SK-N-SH treated with all-trans-retinoic acid at 6 μM for 48 hours (cell line): ENCODE measurements at regions not wholly inside any gene's neighbourhood (a gene's known extent, or its start where the extent isn't known, plus 50 kb on each side); places are given as distances from the start of the nearest gene placed in this dataset.

ENCODE experiments used
- ARNTL ChIP-seq: fragments of 450-650 bp; formaldehyde crosslinking; IDR thresholded peaks from 2 replicates; pipeline ENCODE4 v1.5.0; 2020; ENCODE audit warnings: low read depth, mild to moderate bottlenecking, moderate library complexity, borderline replicate concordance
- PPARA ChIP-seq: fragments of 250-450 bp; sonication (Bioruptor Pico); IDR thresholded peaks from 2 replicates; pipeline ENCODE4 v1.5.0; 2020; ENCODE audit warnings: mild to moderate bottlenecking, borderline replicate concordance
- TCF4 ChIP-seq: fragments of 250-450 bp; sonication (Bioruptor Pico); IDR thresholded peaks from 2 replicates; pipeline ENCODE4 v1.8.0; 2021; ENCODE audit warnings: mild to moderate bottlenecking, moderate library complexity, borderline replicate concordance
- TF ChIP-seq, protein P1 (sequence below): fragments of 250-450 bp; sonication (Bioruptor Pico); IDR thresholded peaks from 2 replicates; pipeline ENCODE4 v1.5.1; 2020; ENCODE audit warnings: low read depth, mild to moderate bottlenecking, moderate library complexity

DNA sequence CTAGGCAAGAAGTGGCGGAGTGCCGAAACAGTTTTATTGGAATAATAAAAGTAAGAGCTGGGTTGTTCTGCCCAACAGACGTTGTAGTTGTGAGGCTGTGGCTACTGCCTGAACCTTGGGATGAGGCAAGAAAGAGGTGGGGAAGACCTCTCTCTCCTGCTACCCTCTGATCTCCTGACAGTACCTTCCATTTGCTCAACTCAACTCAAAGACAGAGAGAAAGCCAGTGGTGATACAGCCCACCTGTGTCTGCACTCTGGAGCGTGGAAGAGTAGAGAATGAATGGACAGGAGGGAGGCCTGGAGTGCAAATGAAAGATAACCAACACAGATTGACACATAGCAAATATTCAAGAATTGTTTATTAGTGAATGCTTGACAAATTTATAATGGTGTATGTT, 590.3 kb downstream of the NYAP2 start:
- TF ChIP-seq PPARA (CRISPR knock-in tag) (no peak), ARNTL (CRISPR knock-in tag) (no peak), TCF4 (CRISPR knock-in tag) (no peak)
- TF ChIP-seq, protein P1, sequence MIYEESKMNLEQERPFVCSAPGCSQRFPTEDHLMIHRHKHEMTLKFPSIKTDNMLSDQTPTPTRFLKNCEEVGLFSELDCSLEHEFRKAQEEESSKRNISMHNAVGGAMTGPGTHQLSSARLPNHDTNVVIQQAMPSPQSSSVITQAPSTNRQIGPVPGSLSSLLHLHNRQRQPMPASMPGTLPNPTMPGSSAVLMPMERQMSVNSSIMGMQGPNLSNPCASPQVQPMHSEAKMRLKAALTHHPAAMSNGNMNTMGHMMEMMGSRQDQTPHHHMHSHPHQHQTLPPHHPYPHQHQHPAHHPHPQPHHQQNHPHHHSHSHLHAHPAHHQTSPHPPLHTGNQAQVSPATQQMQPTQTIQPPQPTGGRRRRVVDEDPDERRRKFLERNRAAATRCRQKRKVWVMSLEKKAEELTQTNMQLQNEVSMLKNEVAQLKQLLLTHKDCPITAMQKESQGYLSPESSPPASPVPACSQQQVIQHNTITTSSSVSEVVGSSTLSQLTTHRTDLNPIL = no peak
